Kidney (tissue), 13 donors: ENCODE measurements at regions not wholly inside any gene's neighbourhood (a gene's known extent, or its start where the extent isn't known, plus 50 kb on each side); places are given as distances from the start of the nearest gene placed in this dataset.
A peak's percentile ranks its signal among the peaks of the same experiment; 100 is the strongest.

Experiments used
- DNase-seq, 5 donors: peaks; one replicate each; pipeline ENCODE4 v3.0.0-alpha.2; 2013 to 2020
- FAIRE-seq: peaks from 2 replicates; lab custom pipeline; 2012; peaks lifted over from hg19 to GRCh38; lab: Jason Lieb, UNC
- H3K27ac ChIP-seq, 2 donors: one replicate each; pipeline ENCODE4 v1.7.0; 2013; ENCODE audit warnings: low read depth in 2 of 2, low read length in 2 of 2, inconsistent platforms in 1 of 2
- H3K27me3 ChIP-seq: one replicate; pipeline ENCODE4 v1.7.1; 2013; ENCODE audit warnings: low read length, inconsistent platforms; ENCODE audit not compliant: control insufficient read depth, insufficient read depth
- H3K36me3 ChIP-seq, 3 donors: one replicate each; pipeline versions ENCODE4 v1.7.0 to v1.7.1; 2013; ENCODE audit warnings: low read length in 3 of 3, control low read depth in 1 of 3, inconsistent platforms in 1 of 3; ENCODE audit not compliant: insufficient read depth in 3 of 3, control insufficient read depth in 2 of 3
- H3K4me1 ChIP-seq, 3 donors: one replicate each; pipeline versions ENCODE4 v1.7.0 to v1.7.1; 2013; ENCODE audit warnings: low read length in 3 of 3, inconsistent platforms in 1 of 3, low read depth in 1 of 3; ENCODE audit not compliant: control insufficient read depth in 2 of 3, insufficient read depth in 2 of 3
- H3K4me3 ChIP-seq, 3 donors: one replicate each; pipeline versions ENCODE4 v1.7.0 to v1.8.1; 2013; ENCODE audit warnings: low read length in 3 of 3, control low read depth in 1 of 3, inconsistent platforms in 1 of 3
- H3K9ac ChIP-seq, 3 donors: one replicate each; pipeline versions ENCODE4 v1.7.0 to v1.7.1; 2013; ENCODE audit warnings: low read length in 3 of 3, control low read depth in 1 of 3, inconsistent platforms in 1 of 3
- H3K9me3 ChIP-seq, 3 donors: one replicate each; pipeline versions ENCODE4 v1.7.0 to v1.7.1; 2013; ENCODE audit warnings: low read length in 3 of 3, control low read depth in 1 of 3, inconsistent platforms in 1 of 3; ENCODE audit not compliant: control insufficient read depth in 2 of 3, insufficient read depth in 1 of 3
- intact Hi-C: fragments of 100-400 bp; cut with DNase I; formaldehyde crosslinking; loops from one replicate; pipeline ENCODE4 v1.11.1; 2022
- TF ChIP-seq, protein P1 (sequence below): IDR thresholded peaks from 3 replicates; pipeline ENCODE4 v1.5.1; 2012; ENCODE audit warnings: mild to moderate bottlenecking, moderate library complexity, borderline replicate concordance; ENCODE audit not compliant: insufficient read depth; ENCODE audit errors: extremely low read depth
- donor health status: control.
- donor health status: control.
- donor health status: control.
- donor health status: control.
- donor health status: control.
- donor health status: DM: yes; HTN: yes; CAD: no.
- donor health status: Normal renal cell carcinoma (clear cell type).

DNA sequence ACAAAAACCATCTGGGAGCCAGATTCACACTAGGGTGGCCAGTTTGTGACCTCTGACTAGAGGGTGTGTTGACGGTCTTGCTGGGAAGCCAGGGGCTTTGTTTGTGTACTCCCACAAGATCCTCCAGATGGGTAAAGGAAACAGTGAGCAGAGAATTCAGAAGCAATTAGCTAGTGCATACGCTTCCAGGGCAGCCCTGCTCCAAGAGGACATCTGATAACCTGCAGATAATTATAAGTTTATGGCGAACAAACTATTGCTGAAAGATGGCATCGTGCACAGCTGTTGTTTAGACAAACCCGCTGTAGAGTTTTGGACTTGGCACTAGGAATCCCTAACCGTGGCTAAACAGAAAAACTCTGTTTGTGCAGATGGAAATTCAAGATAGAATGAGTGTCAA is 326.4 kb downstream of the TGFB2 start:
- intact Hi-C loops: no loop called here
- DNase-seq: peak in 1 of 5 donors; percentile 7

DNA sequence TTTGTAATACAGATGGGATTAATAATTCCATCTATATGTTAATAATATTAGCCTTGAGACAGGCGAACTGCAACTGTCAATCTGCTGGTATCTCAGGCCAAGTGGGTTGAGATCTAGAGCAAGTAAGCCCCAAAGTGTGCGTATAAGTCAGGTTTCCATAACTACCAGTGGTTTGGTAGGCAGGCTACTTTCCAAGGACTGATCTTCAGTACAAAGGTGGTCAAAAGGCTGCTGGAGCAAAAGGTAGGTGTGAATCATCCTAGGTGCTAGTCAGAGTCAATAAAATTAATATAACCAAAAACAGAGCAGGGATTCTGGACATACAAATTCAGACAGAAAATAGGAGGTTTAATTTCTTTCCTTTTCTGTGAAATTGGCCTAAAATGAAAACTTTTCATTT is 328.0 kb downstream of the TGFB2 start:
- H3K4me1 ChIP-seq: no peaks in the 10 kb centered on the region
- no peak overlapping the region for H3K4me3 ChIP-seq
- no peaks in the 10 kb centered on the region for H3K27me3 ChIP-seq
- H3K9ac ChIP-seq: no peak overlapping the region
- H3K36me3 ChIP-seq: no peaks in the 10 kb centered on the region
- no peak overlapping the region for H3K27ac ChIP-seq
- DNase-seq: no peak
- no peak for FAIRE-seq
- TF ChIP-seq, protein P1, sequence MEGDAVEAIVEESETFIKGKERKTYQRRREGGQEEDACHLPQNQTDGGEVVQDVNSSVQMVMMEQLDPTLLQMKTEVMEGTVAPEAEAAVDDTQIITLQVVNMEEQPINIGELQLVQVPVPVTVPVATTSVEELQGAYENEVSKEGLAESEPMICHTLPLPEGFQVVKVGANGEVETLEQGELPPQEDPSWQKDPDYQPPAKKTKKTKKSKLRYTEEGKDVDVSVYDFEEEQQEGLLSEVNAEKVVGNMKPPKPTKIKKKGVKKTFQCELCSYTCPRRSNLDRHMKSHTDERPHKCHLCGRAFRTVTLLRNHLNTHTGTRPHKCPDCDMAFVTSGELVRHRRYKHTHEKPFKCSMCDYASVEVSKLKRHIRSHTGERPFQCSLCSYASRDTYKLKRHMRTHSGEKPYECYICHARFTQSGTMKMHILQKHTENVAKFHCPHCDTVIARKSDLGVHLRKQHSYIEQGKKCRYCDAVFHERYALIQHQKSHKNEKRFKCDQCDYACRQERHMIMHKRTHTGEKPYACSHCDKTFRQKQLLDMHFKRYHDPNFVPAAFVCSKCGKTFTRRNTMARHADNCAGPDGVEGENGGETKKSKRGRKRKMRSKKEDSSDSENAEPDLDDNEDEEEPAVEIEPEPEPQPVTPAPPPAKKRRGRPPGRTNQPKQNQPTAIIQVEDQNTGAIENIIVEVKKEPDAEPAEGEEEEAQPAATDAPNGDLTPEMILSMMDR: no peak
- intact Hi-C loops: no loop called here
- H3K9me3 ChIP-seq: no peaks in the 10 kb centered on the region

More for the DNA sequence above, 326.4 kb downstream of the TGFB2 start:
- TF ChIP-seq, protein P1: no peak
- no peaks in the 10 kb centered on the region for H3K4me1 ChIP-seq
- H3K9ac ChIP-seq: no peak overlapping the region
- FAIRE-seq: no peak
- H3K4me3 ChIP-seq: no peak overlapping the region
- no peak overlapping the region for H3K27ac ChIP-seq
- H3K27me3 ChIP-seq: no peaks in the 10 kb centered on the region
- H3K9me3 ChIP-seq: no peaks in the 10 kb centered on the region
- no peaks in the 10 kb centered on the region for H3K36me3 ChIP-seq

- Histone ChIP-seq H3K9ac (no peak overlapping the region), H3K4me3 (no peak overlapping the region), H3K4me1 (no peaks in the 10 kb centered on the region), H3K9me3 (no peaks in the 10 kb centered on the region), H3K36me3 (no peaks in the 10 kb centered on the region), H3K27me3 (no peaks in the 10 kb centered on the region), H3K27ac (no peak overlapping the region)
- DNase-seq: peak in 3 of 5 donors; percentile 12 to 60 (median 51)
- TF ChIP-seq, protein P1: no peak
- intact Hi-C loops: no loop called here
- FAIRE-seq: no peak
Observed at GRCh38 chr1:218674280-218674773, 329.2 kb downstream of the TGFB2 start.

GRCh38 chr1:218677026-218677425 is 331.9 kb downstream of the TGFB2 start:
- no peak for DNase-seq
- Histone ChIP-seq H3K27ac (no peak overlapping the region), H3K36me3 (no peaks in the 10 kb centered on the region), H3K9ac (no peak overlapping the region), H3K4me3 (no peak overlapping the region), H3K4me1 (no peaks in the 10 kb centered on the region), H3K9me3 (no peaks in the 10 kb centered on the region), H3K27me3 (no peaks in the 10 kb centered on the region)
- TF ChIP-seq, protein P1: no peak
- no peak for FAIRE-seq
- intact Hi-C loops: no loop called here
